SW 1271 (cell line): ENCODE measurements at regions not wholly inside any gene's neighbourhood (a gene's known extent, or its start where the extent isn't known, plus 50 kb on each side); places are given as distances from the start of the nearest gene placed in this dataset.
"Not testable (repeated sequence)": the region's sequence is repeated elsewhere in the genome, so short reads cannot be mapped to it uniquely, and the experiment has no call there.

ENCODE experiments used
- DNase-seq, 2 experiments: peaks; one replicate each; lab custom pipeline; 2025; lab: John Stamatoyannopoulos, UW

- no peak for DNase-seq
These were observed 107.7 kb upstream of the VANGL1 start for GRCh38 chr1:115534106-115534505.

DNA sequence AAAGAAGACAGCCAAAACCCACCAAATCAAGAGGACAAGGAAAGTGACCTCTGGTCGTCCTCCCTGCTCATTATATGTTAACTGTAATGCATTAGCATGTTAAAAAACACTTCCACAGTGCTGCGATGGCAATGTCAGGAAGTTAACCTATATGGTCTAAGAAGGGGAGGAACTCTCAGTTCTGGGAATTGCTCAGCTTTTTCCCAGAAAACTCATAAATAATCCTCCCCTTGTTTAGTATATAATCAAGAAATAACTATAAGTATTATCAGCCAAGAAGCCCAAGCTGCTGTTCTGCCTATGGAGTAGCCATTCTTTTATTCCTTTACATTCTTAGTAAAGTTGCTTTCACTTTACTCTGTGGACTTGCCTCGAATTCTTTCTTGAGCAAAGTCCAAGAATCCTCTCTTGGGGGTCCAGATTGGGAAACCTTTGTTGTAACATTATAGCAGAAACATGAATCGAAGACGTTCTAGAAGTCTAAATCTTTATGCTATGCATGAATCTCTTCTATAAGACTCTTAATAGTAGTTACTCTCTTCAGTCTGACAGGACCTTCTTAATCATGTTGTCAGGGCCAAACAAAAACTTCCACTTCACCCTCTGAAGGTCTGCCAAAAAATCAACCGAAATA lies 110.0 kb upstream of the VANGL1 start:
- no peak for DNase-seq

GRCh38 chr1:115530407-115530806 lies 111.4 kb upstream of the VANGL1 start:
- DNase-seq = no peak

DNA sequence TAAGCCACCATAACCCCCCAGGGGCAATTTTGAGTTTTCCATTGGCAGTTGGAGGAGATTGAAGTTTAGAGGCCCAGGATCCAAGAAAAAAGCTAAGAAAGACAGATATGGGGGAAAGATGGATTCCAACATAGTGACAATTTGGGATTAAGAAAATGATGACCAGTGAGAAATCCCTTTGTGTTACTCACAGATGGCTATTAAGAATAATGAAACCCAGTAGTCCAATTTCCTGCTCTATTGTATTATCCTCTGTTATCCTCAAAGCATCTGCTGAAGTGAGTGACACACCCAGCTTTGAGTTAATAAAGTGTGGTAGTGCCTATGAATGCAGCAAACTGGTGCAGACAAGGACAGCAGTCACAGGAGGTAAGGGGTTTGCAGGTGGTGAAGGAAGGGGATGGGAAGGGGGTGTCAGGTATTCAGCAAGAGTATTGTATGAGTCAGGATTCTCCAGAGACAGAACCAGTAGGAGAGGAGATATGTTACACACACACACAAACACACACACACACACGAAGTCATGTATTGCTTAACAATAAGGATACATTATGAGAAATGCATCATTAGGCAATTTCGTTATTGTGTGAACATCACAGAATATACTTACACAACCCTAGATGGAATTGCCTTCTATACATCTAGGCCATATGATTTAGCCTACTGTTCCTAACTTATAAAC lies 112.4 kb upstream of the VANGL1 start:
- no peak for DNase-seq

GRCh38 chr1:115528336-115528735 lies 113.4 kb upstream of the VANGL1 start:
- DNase-seq = not testable (repeated sequence)

GRCh38 chr1:115527746-115528145 lies 114.0 kb upstream of the VANGL1 start:
- no peak for DNase-seq

DNA sequence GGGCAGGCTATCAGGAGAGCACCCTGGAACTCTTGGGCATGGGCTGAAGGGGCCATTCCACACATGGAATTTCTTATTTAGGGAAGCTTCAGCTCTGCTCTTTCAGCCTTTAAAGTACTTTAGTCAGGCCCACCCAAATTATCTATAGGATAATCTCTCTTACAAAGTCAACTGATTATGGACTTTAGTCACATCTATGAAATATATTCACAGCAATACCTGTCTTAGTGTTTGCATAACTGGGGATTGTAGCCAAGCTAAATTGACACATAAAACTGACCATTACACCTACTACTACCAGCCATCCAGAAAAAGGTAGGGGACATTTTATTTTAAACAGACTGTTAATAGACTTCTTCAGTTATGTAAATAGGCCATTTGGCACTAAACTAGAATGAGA lies 114.9 kb upstream of the VANGL1 start:
- no peak for DNase-seq

DNA sequence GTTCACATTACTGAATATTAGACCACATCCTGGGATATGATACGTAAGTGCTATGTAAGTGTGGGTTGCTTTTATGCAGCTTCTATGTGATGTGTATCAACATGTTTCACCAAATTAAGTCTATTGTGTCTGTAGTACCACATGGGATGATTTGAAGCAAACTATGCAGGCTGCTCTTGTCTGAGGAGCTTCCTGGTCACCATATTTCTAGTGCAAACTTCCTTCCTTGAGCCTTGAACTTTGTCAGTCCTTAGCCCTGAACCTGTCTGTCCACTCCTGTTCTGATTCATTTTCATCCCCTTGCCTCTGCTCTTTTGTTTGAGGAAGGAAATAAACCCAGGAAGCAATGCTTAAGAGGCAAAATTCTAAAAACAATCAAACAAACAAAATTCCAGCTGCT lies 117.5 kb upstream of the VANGL1 start:
- no peak for DNase-seq

- no peak for DNase-seq
These were observed 119.4 kb upstream of the VANGL1 start for GRCh38 chr1:115522386-115522785.

DNA sequence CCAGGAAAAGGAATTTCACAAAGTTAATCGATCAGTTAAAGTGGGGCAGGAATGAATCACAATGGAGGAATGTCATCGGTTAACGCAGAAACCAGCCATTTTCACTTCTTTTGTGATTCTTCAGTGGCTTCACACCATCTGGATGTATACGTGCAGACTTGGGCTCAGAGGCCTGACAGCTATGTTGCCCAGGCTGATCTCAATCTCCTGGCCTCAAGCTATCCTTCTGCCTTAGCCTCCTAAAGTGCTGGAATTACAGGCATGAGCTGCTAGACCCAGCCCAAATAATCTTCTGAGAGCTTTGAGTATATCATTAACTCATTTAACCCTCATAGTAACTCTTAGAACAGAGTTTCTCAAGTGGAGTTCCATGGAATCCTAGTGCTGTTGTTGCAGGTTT lies 126.5 kb upstream of the VANGL1 start:
- DNase-seq = no peak

GRCh38 chr1:115510226-115510625 lies 131.5 kb upstream of the VANGL1 start:
- DNase-seq = not testable (repeated sequence)

- DNase-seq = no peak
These were observed 133.9 kb upstream of the VANGL1 start for GRCh38 chr1:115507901-115508300.

DNA sequence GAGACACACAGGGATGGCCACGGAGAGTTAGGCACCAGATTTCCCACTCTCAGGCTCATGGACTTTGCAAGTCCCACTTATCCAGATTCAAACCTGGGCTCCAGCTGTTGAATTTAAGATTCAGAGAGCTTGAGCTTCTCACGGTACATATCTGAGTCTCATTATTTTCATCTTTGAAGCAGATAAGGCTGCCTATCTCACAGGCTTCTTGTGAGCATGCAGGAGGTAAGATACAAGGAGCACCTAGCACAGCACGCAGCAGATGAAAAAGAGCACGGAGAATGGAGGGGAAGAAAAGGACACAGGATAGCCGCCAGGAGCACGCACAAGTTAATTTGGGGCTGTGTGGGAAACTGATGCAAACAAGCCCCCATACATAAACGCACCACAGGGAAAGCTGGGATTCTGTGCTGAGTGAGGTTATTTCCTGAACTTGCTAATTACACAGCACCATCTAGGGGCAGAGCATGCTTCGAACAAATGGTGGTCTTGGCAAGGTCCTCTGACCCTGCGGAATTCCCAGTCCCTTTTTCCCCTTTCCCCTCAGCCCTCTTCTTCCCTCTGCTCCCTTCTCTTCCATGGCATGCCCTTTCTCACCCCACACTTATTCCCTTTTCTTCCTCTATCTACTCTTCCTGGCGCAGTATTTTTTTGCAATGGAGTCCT lies 134.7 kb upstream of the VANGL1 start:
- no peak for DNase-seq

- DNase-seq = no peak
These were observed 135.3 kb upstream of the VANGL1 start for GRCh38 chr1:115506518-115506917.

- DNase-seq = no peak
These were observed 136.6 kb upstream of the VANGL1 start for GRCh38 chr1:115505148-115505571.

- DNase-seq = not testable (repeated sequence)
These were observed 139.6 kb upstream of the VANGL1 start for GRCh38 chr1:115502183-115502582.

- DNase-seq = no peak
These were observed 140.3 kb upstream of the VANGL1 start for GRCh38 chr1:115501476-115501875.

- no peak for DNase-seq
These were observed 142.5 kb upstream of the VANGL1 start for GRCh38 chr1:115499253-115499652.

DNA sequence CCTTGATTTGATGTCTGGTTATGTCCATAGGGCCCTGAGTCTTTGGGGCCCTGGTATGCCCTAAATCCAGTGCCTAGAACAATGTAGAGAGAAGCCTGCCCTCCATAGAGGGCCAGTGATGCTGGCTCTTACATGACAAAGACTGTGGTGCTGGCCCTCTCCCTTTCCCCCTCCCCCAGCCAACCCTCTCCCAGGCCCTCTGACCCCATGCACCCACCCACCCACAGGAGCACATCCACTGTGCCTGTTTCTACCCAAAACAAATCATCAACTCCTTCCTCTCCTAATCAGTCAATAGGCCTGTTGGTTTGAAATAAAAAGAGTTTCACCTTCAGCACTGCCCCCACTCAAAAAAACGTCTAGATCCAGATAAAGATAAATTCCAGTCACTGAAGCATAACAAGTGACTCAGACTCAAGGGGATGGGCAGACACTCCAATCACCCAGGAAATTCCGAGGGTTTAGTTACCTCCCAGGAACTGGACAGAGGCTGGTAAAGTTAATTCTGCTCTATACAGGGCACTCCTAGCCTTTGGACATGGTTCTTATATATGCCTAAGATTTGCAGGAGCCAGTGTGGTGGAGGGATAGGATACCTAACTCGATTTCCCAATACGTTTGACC lies 144.8 kb upstream of the VANGL1 start:
- peak in 1 of 2 experiments; percentile 8 for DNase-seq

DNA sequence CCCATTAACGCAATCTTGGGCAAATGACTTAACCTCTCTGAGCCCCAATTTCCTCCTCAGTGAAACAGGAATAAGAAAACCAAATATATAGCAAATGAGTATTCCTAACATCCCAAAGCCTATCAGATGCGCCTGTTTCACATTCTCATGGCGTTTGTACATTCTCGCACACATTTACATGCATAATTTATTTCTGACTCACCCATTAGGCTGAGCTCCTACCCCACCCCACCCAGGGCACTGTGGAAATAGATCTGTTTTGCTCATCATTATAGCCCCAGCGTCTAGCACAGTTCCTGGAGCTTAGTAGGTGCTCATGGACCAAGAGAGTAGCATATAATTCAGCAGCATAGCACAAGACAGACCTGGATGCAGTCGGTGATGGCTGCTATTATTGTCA lies 146.1 kb upstream of the VANGL1 start:
- no peak for DNase-seq

GRCh38 chr1:115495111-115495510 lies 146.7 kb upstream of the VANGL1 start:
- DNase-seq = no peak

GRCh38 chr1:115493834-115494233 lies 147.9 kb upstream of the VANGL1 start:
- DNase-seq = no peak

DNA sequence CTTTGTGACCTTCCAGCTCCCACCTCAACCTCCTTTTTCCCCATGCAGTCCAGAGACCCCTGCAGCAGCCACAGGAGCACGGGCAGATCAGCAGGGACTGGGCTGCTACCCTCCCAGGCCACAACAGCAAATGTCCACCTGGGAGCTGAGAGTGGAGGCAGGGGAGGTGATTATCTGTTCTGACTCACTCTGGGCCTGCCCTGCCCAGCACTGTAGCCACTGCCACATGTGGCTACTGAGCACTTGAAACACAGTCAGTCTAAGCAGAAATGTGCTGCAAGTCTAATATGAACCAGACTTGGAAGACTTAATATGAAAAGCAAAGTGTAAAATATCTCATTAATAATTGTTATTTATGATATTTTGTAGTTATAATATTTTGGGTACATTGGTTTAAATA lies 148.9 kb upstream of the VANGL1 start:
- no peak for DNase-seq
